Activated naive CD8-positive, alpha-beta T cell treated with anti-CD3 and anti-CD28 coated beads, Interleukin-2, amount 50 U/mL, for 24 hours (primary cell): ENCODE measurements at regions not wholly inside any gene's neighbourhood (a gene's known extent, or its start where the extent isn't known, plus 50 kb on each side); places are given as distances from the start of the nearest gene placed in this dataset.

Experiments used
- ATAC-seq: fragments of 150-1000 bp; cut with Tn5 transposase; one replicate; pipeline ENCODE4 v1.10.0; 2021
- DNase-seq: peaks from one replicate; pipeline ENCODE4 v3.0.0; 2021
- H3K27ac Mint-ChIP-seq: one replicate; pipeline ENCODE4 v1.8.0; 2021; ENCODE audit warnings: mild to moderate bottlenecking, mixed read lengths
- H3K27me3 Mint-ChIP-seq: one replicate; pipeline ENCODE4 v1.8.0; 2021; ENCODE audit warnings: mixed read lengths
- H3K36me3 Mint-ChIP-seq: one replicate; pipeline ENCODE4 v1.8.0; 2021; ENCODE audit warnings: low read depth, mixed read lengths
- H3K4me1 Mint-ChIP-seq: one replicate; pipeline ENCODE4 v1.8.0; 2021; ENCODE audit warnings: mixed read lengths
- H3K4me3 Mint-ChIP-seq: one replicate; pipeline ENCODE4 v1.8.0; 2021; ENCODE audit warnings: mild to moderate bottlenecking, moderate library complexity, mixed read lengths
- H3K9me3 Mint-ChIP-seq: one replicate; pipeline ENCODE4 v1.8.0; 2021; ENCODE audit warnings: mixed read lengths

DNA sequence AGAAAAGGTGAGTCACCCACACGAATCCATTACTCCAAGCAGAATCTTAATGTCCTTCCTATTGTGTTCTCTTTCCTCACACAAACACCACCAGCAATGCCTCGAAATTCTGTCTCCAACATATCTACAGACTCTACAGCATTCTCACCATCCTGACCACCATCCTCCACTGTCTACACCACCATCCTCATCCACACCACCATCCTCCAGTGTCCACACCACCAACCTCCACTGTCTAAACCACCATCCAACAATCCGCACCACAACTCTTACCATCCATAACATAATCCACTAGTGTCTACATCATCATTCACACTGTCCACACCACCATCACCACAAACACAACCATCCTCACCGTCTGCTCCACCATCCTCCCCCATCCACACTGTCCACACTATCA, 121.6 kb upstream of the ALKAL2 start:
- H3K4me3 Mint-ChIP-seq, result no peak overlapping the region
- no peaks in the 10 kb centered on the region for H3K36me3 Mint-ChIP-seq
- peaks cover 9% of the 10 kb centered on the region for H3K9me3 Mint-ChIP-seq
- H3K4me1 Mint-ChIP-seq, result no peaks in the 10 kb centered on the region
- DNase-seq (no peak), ATAC-seq (no peak)
- H3K27me3 Mint-ChIP-seq, result peaks cover 1% of the 10 kb centered on the region
- H3K27ac Mint-ChIP-seq, result no peak overlapping the region

- Mint-ChIP-seq H3K36me3 (no peaks in the 10 kb centered on the region), H3K4me3 (no peak overlapping the region), H3K27ac (no peak overlapping the region), H3K27me3 (peaks cover 1% of the 10 kb centered on the region), H3K9me3 (peaks cover 12% of the 10 kb centered on the region), H3K4me1 (no peaks in the 10 kb centered on the region)
- no peak for ATAC-seq
- no peak for DNase-seq
Measured at GRCh38 chr2:407630-408029, 119.7 kb upstream of the ALKAL2 start.

DNA sequence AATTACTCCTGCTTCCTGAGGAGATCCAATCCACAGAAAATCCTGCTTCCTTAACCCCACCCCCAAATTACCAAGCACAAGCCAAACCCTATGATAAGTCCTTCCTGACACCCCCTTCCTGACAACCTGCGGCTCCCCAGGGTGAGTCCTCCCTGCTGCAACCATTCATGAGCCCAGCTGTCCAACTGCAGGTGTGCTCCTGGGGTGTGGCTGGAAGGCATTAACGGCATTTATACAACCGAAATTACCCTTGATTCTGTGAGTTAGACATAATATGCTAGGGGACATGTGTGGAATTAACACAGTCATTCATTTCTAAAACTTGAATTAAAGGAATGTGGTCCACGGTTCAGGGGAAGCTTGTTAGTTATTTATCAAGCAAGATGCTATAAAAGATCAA, 119.0 kb upstream of the ALKAL2 start:
- Mint-ChIP-seq H3K36me3 (no peaks in the 10 kb centered on the region), H3K27me3 (no peaks in the 10 kb centered on the region), H3K4me1 (no peaks in the 10 kb centered on the region), H3K27ac (no peak overlapping the region), H3K9me3 (peaks cover 12% of the 10 kb centered on the region), H3K4me3 (no peak overlapping the region)
- DNase-seq (no peak), ATAC-seq (no peak)

- Mint-ChIP-seq H3K4me1 (no peaks in the 10 kb centered on the region), H3K36me3 (no peaks in the 10 kb centered on the region), H3K9me3 (peaks cover 12% of the 10 kb centered on the region), H3K4me3 (no peak overlapping the region), H3K27ac (no peak overlapping the region), H3K27me3 (no peaks in the 10 kb centered on the region)
- ATAC-seq (no peak), DNase-seq (no peak)
Measured at GRCh38 chr2:406231-406630, 118.3 kb upstream of the ALKAL2 start.

- no peaks in the 10 kb centered on the region for H3K36me3 Mint-ChIP-seq
- ATAC-seq, result no peak
- H3K4me3 Mint-ChIP-seq, result no peak overlapping the region
- no peaks in the 10 kb centered on the region for H3K4me1 Mint-ChIP-seq
- no peak for DNase-seq
- no peak overlapping the region for H3K27ac Mint-ChIP-seq
- peaks cover 9% of the 10 kb centered on the region for H3K9me3 Mint-ChIP-seq
- H3K27me3 Mint-ChIP-seq, result no peaks in the 10 kb centered on the region
Measured at GRCh38 chr2:404581-404980, 116.7 kb upstream of the ALKAL2 start.

DNA sequence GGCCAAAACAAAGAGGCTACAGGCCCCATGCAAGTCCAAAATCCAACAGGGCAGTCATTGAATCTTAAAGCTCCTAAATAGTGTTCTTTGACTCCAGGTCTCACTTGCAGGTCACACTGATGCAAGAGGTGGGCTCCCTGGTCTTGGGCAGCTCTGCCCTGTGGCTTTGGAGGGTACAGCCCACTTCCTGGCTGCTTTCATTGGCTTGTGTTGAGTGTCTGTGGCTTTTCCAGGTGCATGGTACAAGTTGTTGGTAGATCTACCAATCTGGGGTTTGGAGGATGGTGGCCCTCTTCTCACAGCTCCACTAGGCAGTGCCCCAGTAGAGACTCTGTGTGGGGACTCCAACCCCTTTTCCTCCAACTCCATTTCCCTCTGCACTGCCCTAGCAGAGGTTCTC, 115.8 kb upstream of the ALKAL2 start:
- no peak overlapping the region for H3K27ac Mint-ChIP-seq

DNA sequence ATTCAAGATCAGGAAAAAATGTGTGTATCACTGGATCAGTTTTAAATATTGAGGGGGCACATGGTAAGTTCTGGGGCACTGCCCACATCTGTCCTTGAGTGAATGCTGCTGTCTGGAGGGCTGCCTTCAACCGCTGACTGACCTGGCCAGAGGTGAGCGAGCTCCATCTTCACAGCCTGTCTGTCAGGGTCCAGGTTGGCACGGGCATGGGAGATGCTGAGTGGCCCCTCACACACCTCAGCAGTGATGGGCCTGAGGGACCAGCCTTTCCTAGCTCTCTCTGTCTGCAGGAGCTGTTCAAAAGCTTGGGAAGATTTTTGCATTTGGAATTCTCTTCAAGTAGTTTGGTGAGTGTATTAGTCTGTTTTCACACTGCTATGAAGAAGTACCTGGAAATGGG, 114.8 kb upstream of the ALKAL2 start:
- Mint-ChIP-seq H3K4me1 (no peaks in the 10 kb centered on the region), H3K27ac (no peak overlapping the region), H3K9me3 (peaks cover 9% of the 10 kb centered on the region), H3K27me3 (no peaks in the 10 kb centered on the region), H3K4me3 (no peak overlapping the region), H3K36me3 (no peaks in the 10 kb centered on the region)
- DNase-seq (no peak), ATAC-seq (no peak)

More for the DNA sequence above, 115.8 kb upstream of the ALKAL2 start:
- H3K4me3 Mint-ChIP-seq, result no peak overlapping the region
- peaks cover 9% of the 10 kb centered on the region for H3K9me3 Mint-ChIP-seq
- H3K36me3 Mint-ChIP-seq, result no peaks in the 10 kb centered on the region
- DNase-seq (no peak), ATAC-seq (no peak)
- no peaks in the 10 kb centered on the region for H3K27me3 Mint-ChIP-seq
- no peaks in the 10 kb centered on the region for H3K4me1 Mint-ChIP-seq

DNA sequence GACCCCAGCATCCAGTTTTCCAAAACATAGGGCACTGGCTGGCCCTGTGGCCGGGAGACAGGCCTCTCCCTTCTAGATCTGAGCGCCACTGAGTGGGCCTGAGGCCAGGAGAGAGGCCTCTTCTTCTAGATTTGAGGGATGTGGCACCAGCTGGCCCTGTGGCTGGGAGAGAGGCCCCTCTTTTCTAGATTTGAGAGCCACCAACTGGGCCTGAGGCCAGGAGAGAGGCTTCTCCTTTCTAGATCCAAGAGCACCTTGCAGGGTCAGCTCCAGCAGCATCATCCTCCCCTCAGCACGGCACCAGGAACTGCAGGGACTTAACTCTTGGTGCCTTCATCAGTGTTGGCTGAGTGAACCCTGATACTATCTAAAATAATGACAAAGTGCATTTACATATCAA, 114.3 kb upstream of the ALKAL2 start:
- no peak overlapping the region for H3K4me3 Mint-ChIP-seq
- ATAC-seq (no peak), DNase-seq (no peak)
- peaks cover 9% of the 10 kb centered on the region for H3K9me3 Mint-ChIP-seq
- H3K4me1 Mint-ChIP-seq, result no peaks in the 10 kb centered on the region
- no peaks in the 10 kb centered on the region for H3K27me3 Mint-ChIP-seq
- no peaks in the 10 kb centered on the region for H3K36me3 Mint-ChIP-seq
- H3K27ac Mint-ChIP-seq, result no peak overlapping the region

DNA sequence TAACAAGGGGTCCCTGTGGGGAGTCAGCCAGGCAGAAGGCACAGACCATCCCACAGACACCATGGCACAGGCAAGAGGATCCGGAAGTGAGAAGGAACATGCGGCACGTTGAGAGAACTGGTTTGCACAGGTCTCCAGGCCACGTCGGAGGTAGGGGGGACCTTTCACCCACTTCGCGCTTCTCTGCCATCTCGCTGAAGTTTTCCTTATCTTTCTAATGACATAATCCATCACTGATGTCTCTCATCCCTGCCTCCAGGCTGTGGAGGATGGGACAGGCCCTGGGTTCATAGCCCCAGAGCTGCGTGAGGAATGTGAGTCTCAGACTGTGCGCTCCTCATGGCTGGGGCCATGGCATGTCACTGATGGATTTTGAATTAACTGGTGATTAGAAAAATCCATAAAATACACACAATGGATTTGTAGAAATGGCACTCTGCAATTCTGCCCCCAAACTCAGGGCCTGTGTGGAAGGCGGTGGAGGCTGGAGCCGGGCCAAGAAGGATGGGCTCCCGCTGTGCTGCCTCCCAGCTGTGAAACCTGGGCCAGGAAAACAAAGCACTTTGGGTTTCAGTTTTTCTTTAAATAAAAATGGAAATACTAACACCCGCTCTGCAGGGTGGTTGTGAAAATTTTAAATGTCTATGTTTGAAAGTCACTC, 113.3 kb upstream of the ALKAL2 start:
- H3K4me1 Mint-ChIP-seq, result no peaks in the 10 kb centered on the region
- no peak for ATAC-seq

GRCh38 chr2:397926-398325, 110.0 kb upstream of the ALKAL2 start:
- Mint-ChIP-seq H3K27me3 (no peaks in the 10 kb centered on the region), H3K9me3 (no peaks in the 10 kb centered on the region), H3K36me3 (no peaks in the 10 kb centered on the region), H3K27ac (no peak overlapping the region), H3K4me1 (peaks cover 15% of the 10 kb centered on the region), H3K4me3 (no peak overlapping the region)
- DNase-seq (no peak), ATAC-seq (no peak)

More for the DNA sequence above, 113.3 kb upstream of the ALKAL2 start:
- H3K27ac Mint-ChIP-seq, result no peak overlapping the region
- no peaks in the 10 kb centered on the region for H3K36me3 Mint-ChIP-seq
- H3K4me3 Mint-ChIP-seq, result no peak overlapping the region
- peaks cover 9% of the 10 kb centered on the region for H3K9me3 Mint-ChIP-seq
- DNase-seq, result no peak
- H3K27me3 Mint-ChIP-seq, result no peaks in the 10 kb centered on the region

GRCh38 chr2:397521-397920, 109.6 kb upstream of the ALKAL2 start:
- Mint-ChIP-seq H3K36me3 (no peaks in the 10 kb centered on the region), H3K9me3 (no peaks in the 10 kb centered on the region), H3K27me3 (no peaks in the 10 kb centered on the region), H3K4me3 (no peak overlapping the region), H3K27ac (no peak overlapping the region), H3K4me1 (peaks cover 15% of the 10 kb centered on the region)
- ATAC-seq (no peak), DNase-seq (no peak)

DNA sequence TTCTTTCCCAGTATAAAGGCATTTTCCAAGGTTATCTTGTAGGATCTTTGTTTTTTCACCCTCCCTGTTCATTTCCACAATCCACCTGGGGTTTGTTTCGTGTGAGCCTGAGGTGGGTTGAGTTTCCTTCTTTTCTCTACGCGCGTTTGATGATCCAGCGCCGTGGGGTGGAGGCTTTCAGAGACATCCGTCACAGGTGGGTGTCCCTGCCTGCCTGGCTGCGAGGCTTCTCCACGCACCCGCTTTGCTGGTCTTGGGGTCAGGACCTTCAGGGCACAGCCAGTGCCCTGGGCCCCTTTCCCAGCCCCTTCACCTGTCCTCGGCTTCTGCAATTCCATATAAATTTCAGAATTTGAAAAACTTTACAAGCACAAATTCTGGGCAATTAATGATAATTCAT, 109.0 kb upstream of the ALKAL2 start:
- peaks cover 15% of the 10 kb centered on the region for H3K4me1 Mint-ChIP-seq
- no peaks in the 10 kb centered on the region for H3K36me3 Mint-ChIP-seq
- H3K27me3 Mint-ChIP-seq, result no peaks in the 10 kb centered on the region
- no peaks in the 10 kb centered on the region for H3K9me3 Mint-ChIP-seq
- ATAC-seq, result no peak
- no peak for DNase-seq
- no peak overlapping the region for H3K4me3 Mint-ChIP-seq
- no peak overlapping the region for H3K27ac Mint-ChIP-seq

- ATAC-seq (no peak), DNase-seq (no peak)
- Mint-ChIP-seq H3K36me3 (no peaks in the 10 kb centered on the region), H3K27me3 (no peaks in the 10 kb centered on the region), H3K4me3 (no peak overlapping the region), H3K9me3 (no peaks in the 10 kb centered on the region), H3K4me1 (peaks cover 15% of the 10 kb centered on the region), H3K27ac (no peak overlapping the region)
Measured at GRCh38 chr2:395886-396285, 108.0 kb upstream of the ALKAL2 start.

DNA sequence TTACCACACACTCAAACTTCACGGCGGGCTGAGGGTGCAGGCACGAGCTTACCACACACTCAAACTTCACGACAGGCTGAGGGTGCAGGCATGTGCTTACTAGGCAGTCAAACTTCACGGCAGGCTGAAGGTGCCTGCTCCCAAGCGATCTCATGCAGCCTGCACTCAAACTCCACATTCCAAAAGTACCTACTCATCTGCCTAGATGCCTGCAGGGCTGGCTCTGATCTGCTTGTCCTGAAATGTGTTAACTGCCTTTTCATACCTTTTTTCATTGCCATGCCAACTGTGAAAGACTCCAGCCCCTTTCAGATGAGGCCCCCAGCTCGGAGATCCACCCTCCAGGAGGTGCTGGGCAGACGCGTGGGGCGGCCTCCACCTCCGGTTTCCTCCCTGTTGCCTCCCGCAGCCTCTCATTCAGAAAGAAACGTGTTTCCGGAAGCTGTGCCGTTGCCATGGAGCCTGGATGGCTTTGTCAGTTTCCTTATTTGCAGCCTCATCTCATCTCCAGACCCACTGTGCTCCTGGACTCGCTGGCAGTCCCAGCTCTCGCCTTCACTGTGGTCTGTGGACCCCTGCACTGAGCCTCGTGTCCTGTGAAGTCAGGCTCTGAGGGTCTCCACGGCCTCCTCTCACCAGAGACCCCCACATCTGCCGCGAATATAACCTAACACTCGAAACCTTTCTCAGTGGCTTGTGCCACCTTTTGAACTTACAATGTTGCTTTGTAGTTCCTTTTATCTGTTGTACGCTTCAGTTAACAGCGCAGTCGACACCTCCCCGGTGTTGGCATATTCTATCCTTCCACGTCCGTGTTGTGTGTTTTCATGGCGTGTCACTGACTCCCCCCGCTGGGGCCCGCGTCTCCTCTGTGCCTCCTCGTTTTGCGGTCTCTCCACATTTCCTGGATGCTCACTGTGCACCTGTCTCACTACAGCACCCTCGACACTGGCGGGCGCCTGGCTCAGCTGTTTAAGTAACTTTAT, 106.1 kb upstream of the ALKAL2 start:
- peak overlapping the region; percentile 70 for H3K27ac Mint-ChIP-seq
- H3K36me3 Mint-ChIP-seq, result no peaks in the 10 kb centered on the region
- H3K4me1 Mint-ChIP-seq, result peaks cover 15% of the 10 kb centered on the region
- no peaks in the 10 kb centered on the region for H3K27me3 Mint-ChIP-seq
- DNase-seq (peak; percentile 55), ATAC-seq (peak; percentile 81)
- peaks cover 2% of the 10 kb centered on the region for H3K9me3 Mint-ChIP-seq
- H3K4me3 Mint-ChIP-seq, result peak overlapping the region; percentile 71

GRCh38 chr2:392926-393280, 105.0 kb upstream of the ALKAL2 start:
- no peak for DNase-seq
- Mint-ChIP-seq H3K27ac (no peak overlapping the region), H3K36me3 (no peaks in the 10 kb centered on the region), H3K27me3 (no peaks in the 10 kb centered on the region), H3K4me3 (no peak overlapping the region), H3K4me1 (peaks cover 15% of the 10 kb centered on the region), H3K9me3 (peaks cover 5% of the 10 kb centered on the region)
- no peak for ATAC-seq
